ENCODE measurements at regions not wholly inside any gene's neighbourhood (a gene's known extent, or its start where the extent isn't known, plus 50 kb on each side); places are given as distances from the start of the nearest gene placed in this dataset.

- Histone ChIP-seq H3K4me2 (no peak overlapping the region), H3K9me2 (no peaks in the 10 kb centered on the region), H2AFZ (ENCODE audit: low read depth) (no peak overlapping the region), H3K4me3 (ENCODE audit: low read depth in 2 of 2, low read length in 1 of 2) (no peak overlapping the region), H3K27ac (ENCODE audit: low read depth in 2 of 2, low read length in 1 of 2) (no peak overlapping the region), H3K36me3 (replicated peaks in 1 of 2; ENCODE audit: control insufficient read depth in 1 of 2, insufficient read depth in 2 of 2, low read length in 1 of 2) (no peaks in the 10 kb centered on the region), H3F3A (replicated peaks; ENCODE audit: insufficient read depth) (no peaks in the 10 kb centered on the region), H4K20me1 (ENCODE audit: insufficient read depth) (no peaks in the 10 kb centered on the region), H3K9ac (no peak overlapping the region), H3K9me3 (peaks cover 10% of the 10 kb centered on the region; the same call in 1 of the 2 replicates), H3K27me3 (ENCODE audit: insufficient read depth) (no peaks in the 10 kb centered on the region), H3K79me2 (ENCODE audit: insufficient read depth) (no peaks in the 10 kb centered on the region), H3K4me1 (ENCODE audit: control insufficient read depth in 1 of 2, insufficient read depth in 2 of 2, low read depth in 1 of 2, low read length in 1 of 2) (no peaks in the 10 kb centered on the region; a peak in 2 of 4 replicates)
- TF ChIP-seq FOXM1 (IDR thresholded peaks at IDR 0.05; ENCODE audit: low read depth) (no peak), GATA2 (CRISPR knock-in tag; IDR thresholded peaks at IDR 0.05) (no peak), NRF1 (IDR thresholded peaks at IDR 0.05; ENCODE audit: low read depth, low read length) (no peak), TAF1 (IDR thresholded peaks at IDR 0.05; ENCODE audit: borderline replicate concordance, low read depth, low read length) (no peak), SMC3 (IDR thresholded peaks at IDR 0.05; ENCODE audit: low read depth, low read length) (no peak)
- TF ChIP-seq, protein P1, sequence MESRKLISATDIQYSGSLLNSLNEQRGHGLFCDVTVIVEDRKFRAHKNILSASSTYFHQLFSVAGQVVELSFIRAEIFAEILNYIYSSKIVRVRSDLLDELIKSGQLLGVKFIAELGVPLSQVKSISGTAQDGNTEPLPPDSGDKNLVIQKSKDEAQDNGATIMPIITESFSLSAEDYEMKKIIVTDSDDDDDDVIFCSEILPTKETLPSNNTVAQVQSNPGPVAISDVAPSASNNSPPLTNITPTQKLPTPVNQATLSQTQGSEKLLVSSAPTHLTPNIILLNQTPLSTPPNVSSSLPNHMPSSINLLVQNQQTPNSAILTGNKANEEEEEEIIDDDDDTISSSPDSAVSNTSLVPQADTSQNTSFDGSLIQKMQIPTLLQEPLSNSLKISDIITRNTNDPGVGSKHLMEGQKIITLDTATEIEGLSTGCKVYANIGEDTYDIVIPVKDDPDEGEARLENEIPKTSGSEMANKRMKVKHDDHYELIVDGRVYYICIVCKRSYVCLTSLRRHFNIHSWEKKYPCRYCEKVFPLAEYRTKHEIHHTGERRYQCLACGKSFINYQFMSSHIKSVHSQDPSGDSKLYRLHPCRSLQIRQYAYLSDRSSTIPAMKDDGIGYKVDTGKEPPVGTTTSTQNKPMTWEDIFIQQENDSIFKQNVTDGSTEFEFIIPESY (IDR thresholded peaks at IDR 0.05; ENCODE audit: borderline replicate concordance, low read depth) = no peak
- 41% methylated on average over 2 of the region's 2 CpGs for WGBS (ENCODE audit: low lambda C conversion rate)
- no peak for DNase-seq
- ChIA-PET POLR2A (no interaction called here), CTCF (no interaction called here)
Measured at GRCh38 chr7:138205614-138206150, 129.4 kb downstream of the AKR1D1 start.

DNA sequence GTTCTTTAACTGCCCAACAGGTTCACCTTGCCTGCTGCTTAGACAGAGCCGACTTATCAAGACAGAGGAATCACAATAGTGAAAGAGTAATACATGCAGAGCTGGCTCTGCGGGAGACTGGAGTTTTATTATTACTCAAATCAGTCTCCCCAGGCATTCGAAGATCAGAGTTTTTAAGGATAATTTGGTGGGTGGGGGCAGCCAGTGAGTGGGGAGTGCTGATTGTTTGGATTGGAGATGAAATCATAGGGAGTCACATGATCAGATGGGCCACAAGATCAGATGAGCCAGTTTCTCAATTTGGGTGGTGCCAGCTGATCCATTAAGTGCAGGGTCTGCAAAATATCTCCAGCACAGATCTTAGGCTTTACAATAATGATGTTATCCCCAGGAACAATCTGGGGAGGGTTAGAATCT, 131.3 kb downstream of the AKR1D1 start:
- H3K4me3 ChIP-seq (ENCODE audit: low read depth in 2 of 2, low read length in 1 of 2) = no peak overlapping the region
- H3K79me2 ChIP-seq (ENCODE audit: insufficient read depth) = no peaks in the 10 kb centered on the region
- H3K9me2 ChIP-seq = no peaks in the 10 kb centered on the region
- no peaks in the 10 kb centered on the region for H3K27me3 ChIP-seq (ENCODE audit: insufficient read depth)
- H3K27ac ChIP-seq (ENCODE audit: low read depth in 2 of 2, low read length in 1 of 2) = no peak overlapping the region
- peaks cover 0 to 7% of the 10 kb centered on the region in 2 experiments; a peak in 2 of 4 replicates for H3K4me1 ChIP-seq (ENCODE audit: control insufficient read depth in 1 of 2, insufficient read depth in 2 of 2, low read depth in 1 of 2, low read length in 1 of 2)
- H3K9ac ChIP-seq = no peak overlapping the region
- H4K20me1 ChIP-seq (ENCODE audit: insufficient read depth) = no peaks in the 10 kb centered on the region
- 10% methylated on average over 3 of the region's 3 CpGs for WGBS (ENCODE audit: low lambda C conversion rate)
- DNase-seq = no peak
- H3F3A ChIP-seq (replicated peaks; ENCODE audit: insufficient read depth) = no peaks in the 10 kb centered on the region
- H3K4me2 ChIP-seq = no peak overlapping the region
- CTCF ChIA-PET = interaction anchor here (0.8 to 1.1 kb wide), 3 partner anchors 21 to 531 kb away, joined by 3 to 4 read pairs (median 3); partner anchors contain the start of gene CREB3L2
- no peak overlapping the region for H2AFZ ChIP-seq (ENCODE audit: low read depth)
- no peak for TF ChIP-seq TCF12 (IDR thresholded peaks at IDR 0.05)
- no peak for TF ChIP-seq PBX3 (IDR thresholded peaks at IDR 0.05)
- TF ChIP-seq RAD21 (IDR thresholded peaks at IDR 0.05; ENCODE audit: low read length) = no peak
- TF ChIP-seq GABPA (IDR thresholded peaks at IDR 0.05; ENCODE audit: low read depth) = no peak
- TF ChIP-seq NRF1 (IDR thresholded peaks at IDR 0.05; ENCODE audit: low read depth, low read length) = no peak
- TF ChIP-seq, protein P2, sequence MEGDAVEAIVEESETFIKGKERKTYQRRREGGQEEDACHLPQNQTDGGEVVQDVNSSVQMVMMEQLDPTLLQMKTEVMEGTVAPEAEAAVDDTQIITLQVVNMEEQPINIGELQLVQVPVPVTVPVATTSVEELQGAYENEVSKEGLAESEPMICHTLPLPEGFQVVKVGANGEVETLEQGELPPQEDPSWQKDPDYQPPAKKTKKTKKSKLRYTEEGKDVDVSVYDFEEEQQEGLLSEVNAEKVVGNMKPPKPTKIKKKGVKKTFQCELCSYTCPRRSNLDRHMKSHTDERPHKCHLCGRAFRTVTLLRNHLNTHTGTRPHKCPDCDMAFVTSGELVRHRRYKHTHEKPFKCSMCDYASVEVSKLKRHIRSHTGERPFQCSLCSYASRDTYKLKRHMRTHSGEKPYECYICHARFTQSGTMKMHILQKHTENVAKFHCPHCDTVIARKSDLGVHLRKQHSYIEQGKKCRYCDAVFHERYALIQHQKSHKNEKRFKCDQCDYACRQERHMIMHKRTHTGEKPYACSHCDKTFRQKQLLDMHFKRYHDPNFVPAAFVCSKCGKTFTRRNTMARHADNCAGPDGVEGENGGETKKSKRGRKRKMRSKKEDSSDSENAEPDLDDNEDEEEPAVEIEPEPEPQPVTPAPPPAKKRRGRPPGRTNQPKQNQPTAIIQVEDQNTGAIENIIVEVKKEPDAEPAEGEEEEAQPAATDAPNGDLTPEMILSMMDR (IDR thresholded peaks at IDR 0.05) = no peak
- TF ChIP-seq RXRA (IDR thresholded peaks at IDR 0.05; ENCODE audit: borderline replicate concordance, low read depth) = no peak
- no peak for TF ChIP-seq FOSL2 (IDR thresholded peaks at IDR 0.05; ENCODE audit: borderline replicate concordance, low read depth)
- TF ChIP-seq EP300 (IDR thresholded peaks at IDR 0.05; ENCODE audit: borderline replicate concordance in 1 of 2, low read depth in 1 of 2, low read length in 1 of 2) = peak in 1 of 2 experiments; percentile 57; a peak in 1 of 4 replicates
- TF ChIP-seq TEAD4 (IDR thresholded peaks at IDR 0.05; ENCODE audit: borderline replicate concordance, insufficient read depth) = no peak
- no peak for TF ChIP-seq MEF2A (IDR thresholded peaks at IDR 0.05; ENCODE audit: borderline replicate concordance, low read depth)
- TF ChIP-seq GATA2 (CRISPR knock-in tag; IDR thresholded peaks at IDR 0.05) = peak; percentile 34; the same call in 1 of the 2 replicates
- TF ChIP-seq, protein P3, sequence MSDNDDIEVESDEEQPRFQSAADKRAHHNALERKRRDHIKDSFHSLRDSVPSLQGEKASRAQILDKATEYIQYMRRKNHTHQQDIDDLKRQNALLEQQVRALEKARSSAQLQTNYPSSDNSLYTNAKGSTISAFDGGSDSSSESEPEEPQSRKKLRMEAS (IDR thresholded peaks at IDR 0.05; ENCODE audit: low read depth) = no peak
- no peak for TF ChIP-seq POLR2AphosphoS5 (IDR thresholded peaks at IDR 0.05; ENCODE audit: low read depth, low read length)
- no peak for TF ChIP-seq ELF1 (IDR thresholded peaks at IDR 0.05)
- TF ChIP-seq TAF1 (IDR thresholded peaks at IDR 0.05; ENCODE audit: borderline replicate concordance, low read depth, low read length) = no peak
- no peak for TF ChIP-seq IRF3 (IDR thresholded peaks at IDR 0.05; ENCODE audit: low read depth, low read length)
- no peaks in the 10 kb centered on the region for H3K36me3 ChIP-seq (replicated peaks in 1 of 2; ENCODE audit: control insufficient read depth in 1 of 2, insufficient read depth in 2 of 2, low read length in 1 of 2)
- H3K9me3 ChIP-seq = peaks cover 7% of the 10 kb centered on the region; the same call in 1 of the 2 replicates
- POLR2A ChIA-PET = no interaction called here

All from SK-N-SH (cell line).